Epithelial cell of esophagus (primary cell): ENCODE measurements at regions not wholly inside any gene's neighbourhood (a gene's known extent, or its start where the extent isn't known, plus 50 kb on each side); places are given as distances from the start of the nearest gene placed in this dataset.

Experiments used
- DNase-seq: peaks from one replicate; pipeline ENCODE4 v3.0.0; 2010; ENCODE audit warnings: low read depth
- H3K4me3 ChIP-seq: 2 replicates; pipeline ENCODE4 v1.5.1; 2011; ENCODE audit warnings: mild to moderate bottlenecking, low read length, control low read depth
- TF ChIP-seq, protein P1 (sequence below): IDR thresholded peaks from 2 replicates; pipeline ENCODE4 v1.5.1; 2011; ENCODE audit warnings: low read depth, mild to moderate bottlenecking, low read length, control low read depth, inconsistent platforms; ENCODE audit not compliant: insufficient read depth; ENCODE audit errors: missing control alignments

DNA sequence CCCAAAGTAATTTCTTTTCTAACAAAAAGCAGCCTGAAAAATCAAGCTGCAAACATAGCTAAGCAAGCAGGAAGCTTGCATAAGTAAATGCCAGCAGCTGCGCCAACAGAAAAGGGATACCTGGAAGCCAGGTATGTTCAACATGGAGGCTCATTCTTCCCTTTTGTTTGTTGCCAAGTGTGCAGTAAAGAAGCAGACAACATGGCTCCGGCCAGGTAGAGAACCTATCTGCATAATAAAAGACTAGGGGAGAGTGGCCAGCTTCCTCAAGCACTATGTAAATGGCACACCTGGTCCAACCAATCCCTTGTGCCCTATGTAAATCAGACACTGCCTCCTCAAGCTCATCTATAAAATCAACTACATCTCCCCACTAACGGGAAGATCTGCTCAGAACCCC is 1407.0 kb downstream of the CDH11 start:
- no peak overlapping the region for H3K4me3 ChIP-seq
- TF ChIP-seq, protein P1, sequence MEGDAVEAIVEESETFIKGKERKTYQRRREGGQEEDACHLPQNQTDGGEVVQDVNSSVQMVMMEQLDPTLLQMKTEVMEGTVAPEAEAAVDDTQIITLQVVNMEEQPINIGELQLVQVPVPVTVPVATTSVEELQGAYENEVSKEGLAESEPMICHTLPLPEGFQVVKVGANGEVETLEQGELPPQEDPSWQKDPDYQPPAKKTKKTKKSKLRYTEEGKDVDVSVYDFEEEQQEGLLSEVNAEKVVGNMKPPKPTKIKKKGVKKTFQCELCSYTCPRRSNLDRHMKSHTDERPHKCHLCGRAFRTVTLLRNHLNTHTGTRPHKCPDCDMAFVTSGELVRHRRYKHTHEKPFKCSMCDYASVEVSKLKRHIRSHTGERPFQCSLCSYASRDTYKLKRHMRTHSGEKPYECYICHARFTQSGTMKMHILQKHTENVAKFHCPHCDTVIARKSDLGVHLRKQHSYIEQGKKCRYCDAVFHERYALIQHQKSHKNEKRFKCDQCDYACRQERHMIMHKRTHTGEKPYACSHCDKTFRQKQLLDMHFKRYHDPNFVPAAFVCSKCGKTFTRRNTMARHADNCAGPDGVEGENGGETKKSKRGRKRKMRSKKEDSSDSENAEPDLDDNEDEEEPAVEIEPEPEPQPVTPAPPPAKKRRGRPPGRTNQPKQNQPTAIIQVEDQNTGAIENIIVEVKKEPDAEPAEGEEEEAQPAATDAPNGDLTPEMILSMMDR: no peak
- no peak for DNase-seq

DNA sequence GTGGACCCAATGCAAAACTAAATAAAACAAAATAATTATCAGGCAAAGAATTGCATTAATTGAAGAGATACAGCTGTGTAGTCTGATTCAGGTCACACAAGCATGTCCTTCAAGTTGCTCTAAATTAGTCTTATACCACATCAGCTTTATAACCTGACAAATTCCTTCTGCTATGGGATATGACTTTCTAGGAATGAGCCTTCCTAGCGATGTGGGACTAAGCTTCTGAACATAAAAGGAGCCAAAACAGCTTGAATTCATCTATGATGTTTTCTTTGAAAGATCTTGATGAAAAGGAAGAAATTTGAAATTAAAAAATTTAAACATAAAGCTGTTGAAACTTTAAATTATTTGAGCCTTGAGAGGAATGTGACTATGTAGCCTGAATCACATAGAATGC is 1409.1 kb downstream of the CDH11 start:
- no peak overlapping the region for H3K4me3 ChIP-seq
- TF ChIP-seq, protein P1: no peak
- DNase-seq: no peak

DNA sequence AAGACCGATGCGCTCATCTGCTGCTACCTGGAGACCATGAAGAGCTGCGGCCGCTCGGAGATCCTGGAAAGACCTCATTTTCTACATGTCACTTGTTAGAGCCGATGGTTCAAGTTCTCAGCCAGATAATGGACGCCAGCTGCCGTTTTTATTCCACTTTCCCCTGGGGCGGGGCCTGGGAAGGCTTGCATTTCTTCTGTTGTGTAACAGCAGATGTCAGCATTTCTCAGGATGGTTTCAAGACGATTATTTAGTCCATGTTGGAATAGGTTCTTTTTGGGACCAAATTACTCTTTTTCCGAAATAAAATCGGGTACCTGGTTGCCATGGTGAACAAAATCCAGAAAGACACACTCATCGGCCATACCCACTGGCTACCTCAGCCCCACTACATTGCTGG is 1418.3 kb downstream of the CDH11 start:
- DNase-seq: no peak
- H3K4me3 ChIP-seq: no peak overlapping the region
- TF ChIP-seq, protein P1: no peak

DNA sequence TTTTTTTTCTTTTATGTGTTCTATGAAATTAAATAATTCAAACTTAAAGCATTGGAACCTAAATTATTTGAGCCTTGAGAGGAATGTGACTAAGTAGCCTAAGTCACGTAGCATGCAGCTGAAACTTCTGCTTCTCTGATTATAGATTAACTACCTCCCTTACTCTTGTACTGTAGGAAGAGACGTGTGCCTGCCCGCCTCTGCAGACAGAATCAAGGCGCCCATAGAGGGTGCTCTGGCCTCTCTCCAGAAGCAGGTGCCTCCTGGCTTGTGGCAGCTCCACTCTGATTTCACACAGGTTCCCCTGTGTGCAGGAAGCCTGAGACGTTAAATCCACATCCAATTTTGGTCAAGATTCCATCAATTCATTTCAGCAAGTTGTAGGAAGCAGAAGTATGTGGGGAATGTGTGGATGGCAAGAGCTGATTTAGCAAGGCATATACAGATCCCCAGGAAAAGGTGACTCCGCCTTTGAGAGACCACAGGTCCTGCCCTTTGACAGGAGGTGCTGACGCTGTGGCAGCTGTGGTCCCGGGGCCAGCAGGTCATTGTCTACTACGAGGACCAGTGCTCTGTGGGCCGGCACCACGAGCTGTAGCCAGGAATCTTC is 1418.8 kb downstream of the CDH11 start:
- no peak for DNase-seq
- H3K4me3 ChIP-seq: no peak overlapping the region
- TF ChIP-seq, protein P1: peak; percentile 2

DNA sequence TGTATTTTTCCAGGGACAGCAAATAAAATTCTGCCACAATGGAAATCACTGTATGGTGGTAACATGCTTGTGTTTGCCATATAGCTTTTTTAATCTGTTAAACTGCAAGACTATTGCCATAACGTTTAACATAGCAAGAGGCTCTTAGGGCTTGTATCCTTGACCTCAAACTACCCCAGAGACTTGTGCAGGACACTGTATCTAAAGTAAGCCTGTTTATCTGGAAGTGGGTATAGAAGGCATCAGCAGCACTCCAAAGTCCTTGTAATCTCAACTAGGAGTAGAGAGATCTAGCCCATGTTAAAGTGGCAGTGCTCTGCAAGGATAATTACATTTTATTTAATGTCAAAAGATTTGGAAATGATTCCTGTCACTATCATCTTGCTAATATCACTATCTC is 1424.1 kb downstream of the CDH11 start:
- TF ChIP-seq, protein P1: no peak
- no peak overlapping the region for H3K4me3 ChIP-seq
- DNase-seq: no peak

DNA sequence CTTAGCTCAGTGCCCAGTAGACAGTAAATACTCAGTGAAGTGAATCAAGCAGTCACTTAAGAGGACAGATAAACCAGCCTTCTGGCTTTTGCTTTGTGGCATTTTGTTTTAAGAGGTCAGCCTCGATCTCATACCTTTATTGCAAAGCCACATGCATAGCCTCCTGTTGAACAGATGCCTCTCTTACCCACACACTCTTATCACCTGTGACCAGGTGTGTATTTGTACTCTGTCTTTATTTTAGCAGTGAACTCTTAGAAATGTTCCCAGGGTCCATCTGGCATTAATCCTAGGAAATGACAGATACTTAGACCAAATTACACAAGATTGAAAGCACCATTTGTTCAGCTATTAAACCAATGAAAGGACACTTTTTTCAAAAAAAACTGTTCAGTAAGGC is 1426.5 kb downstream of the CDH11 start:
- TF ChIP-seq, protein P1: no peak
- no peak overlapping the region for H3K4me3 ChIP-seq
- no peak for DNase-seq

DNA sequence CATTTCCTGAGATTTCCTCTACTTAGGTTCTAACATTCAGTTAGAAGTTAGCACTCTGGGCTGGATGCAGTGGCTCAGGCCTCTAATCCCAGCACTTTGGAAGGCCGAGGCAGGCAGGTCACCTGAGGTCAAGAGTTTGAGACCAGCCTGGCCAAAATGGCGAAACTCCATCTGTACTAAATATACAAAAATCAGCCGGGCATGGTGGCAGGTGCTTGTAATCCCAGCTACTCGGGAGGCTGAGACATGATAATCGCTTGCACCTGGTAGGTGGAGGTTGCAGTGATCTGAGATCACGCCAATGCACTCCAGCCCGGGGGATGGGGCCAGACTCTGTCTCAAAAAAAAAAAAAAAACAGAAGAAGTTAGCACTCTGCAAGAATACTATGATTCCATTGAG is 1430.9 kb downstream of the CDH11 start:
- no peak for DNase-seq
- no peak overlapping the region for H3K4me3 ChIP-seq
- TF ChIP-seq, protein P1: no peak
